HEK293 (cell line): ENCODE measurements at regions not wholly inside any gene's neighbourhood (a gene's known extent, or its start where the extent isn't known, plus 50 kb on each side); places are given as distances from the start of the nearest gene placed in this dataset.
A peak's percentile ranks its signal among the peaks of the same experiment; 100 is the strongest.

Experiments used
- CTCF ChIA-PET: fragments of 350-600 bp; formaldehyde crosslinking; extraction: SDS; loops from one replicate; lab custom pipeline; 2021; ENCODE audit warnings: antibody characterized with exemption; lab: Yijun Ruan, JAX
- POLR2A ChIA-PET: fragments of 300-600 bp; formaldehyde crosslinking; extraction: SDS; loops from one replicate; lab custom pipeline; 2020; ENCODE audit warnings: antibody characterized with exemption, inconsistent platforms; lab: Yijun Ruan, JAX
- H3K27ac ChIP-seq: fragments of 200-500 bp; sonication (Bioruptor generic); 2 replicates; pipeline ENCODE4 v1.5.1; 2014; ENCODE audit warnings: low read depth, low read length, control low read depth, inconsistent platforms; ENCODE audit errors: extremely low read depth
- H3K36me3 ChIP-seq, 2 experiments: fragments of 200-500 bp in 1 of 2; sonication (Bioruptor generic) in 1 of 2; 1 replicate in 1 of 2; 2 replicates in 1 of 2; pipeline ENCODE4 v1.5.1; 2014 to 2017; ENCODE audit warnings: inconsistent platforms in 2 of 2, low read length in 2 of 2; ENCODE audit not compliant: control insufficient read depth in 2 of 2, insufficient read depth in 1 of 2
- H3K4me1 ChIP-seq: fragments of 200-500 bp; sonication (Bioruptor generic); 2 replicates; pipeline ENCODE4 v1.5.1; 2014; ENCODE audit warnings: mild to moderate bottlenecking, low read length, inconsistent platforms; ENCODE audit not compliant: control insufficient read depth, insufficient read depth
- H3K4me3 ChIP-seq: 2 replicates; pipeline ENCODE4 v1.5.1; 2011; ENCODE audit warnings: low read depth, mild to moderate bottlenecking, control low read depth, low read length, moderate library complexity
- H3K9me3 ChIP-seq: fragments of 200-500 bp; sonication (Bioruptor generic); 2 replicates; pipeline ENCODE4 v1.5.1; 2014; ENCODE audit warnings: low read depth, low read length, inconsistent platforms; ENCODE audit not compliant: control insufficient read depth, insufficient read depth
- CTCF ChIP-seq: fragments of 450-650 bp; formaldehyde crosslinking; IDR thresholded peaks from 2 replicates; pipeline ENCODE4 v1.5.1; 2016; ENCODE audit warnings: missing biosample characterization, missing genetic modification characterization
- FEZF1 ChIP-seq: fragments of 450-650 bp; formaldehyde crosslinking; IDR thresholded peaks from 2 replicates; pipeline ENCODE4 v1.5.1; 2016; ENCODE audit warnings: missing biosample characterization, missing genetic modification characterization
- GLI2 ChIP-seq: fragments of 450-650 bp; formaldehyde crosslinking; IDR thresholded peaks from 2 replicates; pipeline ENCODE4; 2017; ENCODE audit warnings: missing biosample characterization, missing genetic modification characterization, low read depth, borderline replicate concordance
- GLI4 ChIP-seq: fragments of 450-650 bp; formaldehyde crosslinking; IDR thresholded peaks from 2 replicates; pipeline ENCODE4 v1.5.1; 2016; ENCODE audit warnings: missing biosample characterization, missing genetic modification characterization
- GLIS1 ChIP-seq: fragments of 450-650 bp; formaldehyde crosslinking; IDR thresholded peaks from 2 replicates; pipeline ENCODE4 v1.5.1; 2016; ENCODE audit warnings: missing biosample characterization, missing genetic modification characterization
- IKZF3 ChIP-seq: fragments of 450-650 bp; IDR thresholded peaks from 2 replicates; pipeline ENCODE4 v1.5.0; 2018; ENCODE audit warnings: missing biosample characterization, mild to moderate bottlenecking, missing genetic modification characterization, moderate library complexity
- KLF1 ChIP-seq: fragments of 450-650 bp; formaldehyde crosslinking; IDR thresholded peaks from 2 replicates; pipeline ENCODE4 v1.5.1; 2016; ENCODE audit warnings: missing biosample characterization, missing genetic modification characterization
- KLF7 ChIP-seq: fragments of 450-650 bp; formaldehyde crosslinking; IDR thresholded peaks from 2 replicates; pipeline ENCODE4 v1.5.1; 2016; ENCODE audit warnings: missing biosample characterization, missing genetic modification characterization, borderline replicate concordance
- OVOL3 ChIP-seq: fragments of 450-650 bp; formaldehyde crosslinking; IDR thresholded peaks from 2 replicates; pipeline ENCODE4 v1.5.1; 2016; ENCODE audit warnings: missing biosample characterization, missing genetic modification characterization
- PRDM4 ChIP-seq: fragments of 450-650 bp; formaldehyde crosslinking; IDR thresholded peaks from 2 replicates; pipeline ENCODE4 v1.5.1; 2017; ENCODE audit warnings: missing biosample characterization, missing genetic modification characterization
- TRIM28 ChIP-seq: IDR thresholded peaks from 2 replicates; pipeline ENCODE4 v1.6.1; 2011; ENCODE audit warnings: low read length, control low read depth, borderline replicate concordance
- WT1 ChIP-seq: fragments of 450-650 bp; formaldehyde crosslinking; IDR thresholded peaks from 2 replicates; pipeline ENCODE4 v1.5.1; 2016; ENCODE audit warnings: missing biosample characterization, missing genetic modification characterization
- YY1 ChIP-seq: fragments of 450-650 bp; formaldehyde crosslinking; IDR thresholded peaks from 2 replicates; pipeline ENCODE4 v1.5.1; 2018; ENCODE audit warnings: missing biosample characterization, missing genetic modification characterization
- ZBTB6 ChIP-seq: fragments of 450-650 bp; formaldehyde crosslinking; IDR thresholded peaks from 2 replicates; pipeline ENCODE4 v1.5.1; 2017; ENCODE audit warnings: missing biosample characterization, missing genetic modification characterization
- ZIC2 ChIP-seq: fragments of 450-650 bp; formaldehyde crosslinking; IDR thresholded peaks from 2 replicates; pipeline ENCODE4 v1.5.1; 2016; ENCODE audit warnings: missing biosample characterization, missing genetic modification characterization
- ZNF157 ChIP-seq: fragments of 450-650 bp; formaldehyde crosslinking; IDR thresholded peaks from 2 replicates; pipeline ENCODE4 v1.5.1; 2016; ENCODE audit warnings: missing biosample characterization, missing genetic modification characterization
- ZNF239 ChIP-seq: fragments of 450-650 bp; formaldehyde crosslinking; IDR thresholded peaks from 2 replicates; pipeline ENCODE4 v1.5.1; 2016; ENCODE audit warnings: missing biosample characterization, missing genetic modification characterization
- ZNF324 ChIP-seq: fragments of 450-650 bp; formaldehyde crosslinking; IDR thresholded peaks from 2 replicates; pipeline ENCODE4 v1.5.1; 2016; ENCODE audit warnings: missing biosample characterization, missing genetic modification characterization
- ZNF350 ChIP-seq: fragments of 450-650 bp; formaldehyde crosslinking; IDR thresholded peaks from 2 replicates; pipeline ENCODE4 v1.5.0; 2017; ENCODE audit warnings: missing biosample characterization, mild to moderate bottlenecking, missing genetic modification characterization
- ZNF37A ChIP-seq: fragments of 450-650 bp; IDR thresholded peaks from 2 replicates; pipeline ENCODE4 v1.5.1; 2018; ENCODE audit warnings: missing biosample characterization, missing genetic modification characterization
- ZNF473 ChIP-seq: fragments of 450-650 bp; formaldehyde crosslinking; IDR thresholded peaks from 2 replicates; pipeline ENCODE4 v1.5.1; 2017; ENCODE audit warnings: missing biosample characterization, missing genetic modification characterization
- ZNF529 ChIP-seq: fragments of 450-650 bp; formaldehyde crosslinking; IDR thresholded peaks from 2 replicates; pipeline ENCODE4 v1.5.1; 2017; ENCODE audit warnings: missing genetic modification characterization, missing biosample characterization; ENCODE audit not compliant: insufficient replicate concordance
- ZNF585B ChIP-seq: fragments of 450-650 bp; formaldehyde crosslinking; IDR thresholded peaks from 2 replicates; pipeline ENCODE4 v1.5.1; 2016; ENCODE audit warnings: missing biosample characterization, missing genetic modification characterization
- ZNF596 ChIP-seq: fragments of 450-650 bp; IDR thresholded peaks from 2 replicates; pipeline ENCODE4 v1.5.0; 2018; ENCODE audit warnings: missing biosample characterization, mild to moderate bottlenecking, missing genetic modification characterization, moderate library complexity
- ZNF654 ChIP-seq: fragments of 450-650 bp; formaldehyde crosslinking; IDR thresholded peaks from 2 replicates; pipeline ENCODE4 v1.5.1; 2016; ENCODE audit warnings: low read depth, missing biosample characterization, missing genetic modification characterization
- ZXDB ChIP-seq: fragments of 450-650 bp; formaldehyde crosslinking; IDR thresholded peaks from 2 replicates; pipeline ENCODE4 v1.5.1; 2016; ENCODE audit warnings: missing biosample characterization, missing genetic modification characterization

GRCh38 chr6:100260584-100260983 is 204.1 kb downstream of the SIM1 start (continued):
- no peak for TF ChIP-seq ZNF585B (tag by site-specific recombination)
- no peak for TF ChIP-seq KLF1 (tag by site-specific recombination)
- TF ChIP-seq YY1 (tag by site-specific recombination): no peak
- TF ChIP-seq ZBTB6 (tag by site-specific recombination): no peak

- Histone ChIP-seq H3K4me1 (no peaks in the 10 kb centered on the region; the same call in 1 of the 2 replicates), H3K9me3 (no peaks in the 10 kb centered on the region), H3K36me3 (no peaks in the 10 kb centered on the region), H3K4me3 (no peak overlapping the region), H3K27ac (no peak overlapping the region)
- TF ChIP-seq ZXDB: no peak
- no peak for TF ChIP-seq ZNF324 (tag by site-specific recombination)
- ChIA-PET CTCF (interaction anchor here (0.7 to 1.1 kb wide), 3 partner anchors 85 to 392 kb away, joined by 3 read pairs; no protein-coding TSS in a partner anchor), POLR2A (no interaction called here)
These were observed 204.9 kb downstream of the SIM1 start for GRCh38 chr6:100259865-100260264.

GRCh38 chr6:100258752-100259151 is 206.0 kb downstream of the SIM1 start:
- Histone ChIP-seq H3K27ac (no peak overlapping the region), H3K4me3 (no peak overlapping the region), H3K9me3 (no peaks in the 10 kb centered on the region), H3K4me1 (no peaks in the 10 kb centered on the region; the same call in 1 of the 2 replicates), H3K36me3 (no peaks in the 10 kb centered on the region)
- TF ChIP-seq KLF7 (tag by site-specific recombination) (no peak), GLIS1 (tag by site-specific recombination) (no peak), WT1 (tag by site-specific recombination) (no peak), ZNF37A (tag by site-specific recombination) (no peak), FEZF1 (tag by site-specific recombination) (peak; percentile 21; the same call in 1 of the 2 replicates), ZNF239 (no peak), ZNF157 (tag by site-specific recombination) (no peak), ZNF473 (no peak)
- ChIA-PET POLR2A (no interaction called here), CTCF (interaction anchor here (0.9 to 1.5 kb wide), 2 partner anchors 11 to 16 kb away, joined by 3 read pairs; no protein-coding TSS in a partner anchor)

- Histone ChIP-seq H3K36me3 (no peaks in the 10 kb centered on the region), H3K4me1 (no peaks in the 10 kb centered on the region; the same call in 1 of the 2 replicates), H3K9me3 (no peaks in the 10 kb centered on the region), H3K27ac (no peak overlapping the region), H3K4me3 (no peak overlapping the region)
- POLR2A ChIA-PET: interaction anchor here (1.0 kb wide), 1 partner anchor 27 kb away, joined by 3 read pairs; no protein-coding TSS in a partner anchor
- CTCF ChIA-PET: interaction anchor here (0.7 to 1.5 kb wide), 7 partner anchors 11 to 151 kb away, joined by 3 to 4 read pairs (median 3); no protein-coding TSS in a partner anchor
- TF ChIP-seq ZNF529 (tag by site-specific recombination) (no peak), ZNF596 (tag by site-specific recombination) (peak; percentile 19; the same call in 1 of the 2 replicates), CTCF (tag by site-specific recombination) (peak; percentile 16; the same call in 1 of the 2 replicates), PRDM4 (tag by site-specific recombination) (peak; percentile 34; the same call in 1 of the 2 replicates), FEZF1 (tag by site-specific recombination) (peak; percentile 62), IKZF3 (tag by site-specific recombination) (0 out of 2 replicates have a peak, but pooled peaks have one; percentile 35), ZNF350 (tag by site-specific recombination) (no peak), TRIM28 (peak; percentile 69; the same call in 1 of the 2 replicates), OVOL3 (tag by site-specific recombination) (peak; percentile 69; the same call in 1 of the 2 replicates), ZIC2 (tag by site-specific recombination) (0 out of 2 replicates have a peak, but pooled peaks have one; percentile 18), GLI4 (tag by site-specific recombination) (no peak), GLI2 (tag by site-specific recombination) (0 out of 2 replicates have a peak, but pooled peaks have one; percentile 8), ZNF654 (tag by site-specific recombination) (0 out of 2 replicates have a peak, but pooled peaks have one; percentile 33)
These were observed 206.8 kb downstream of the SIM1 start for GRCh38 chr6:100257793-100258395.
